ENCODE measurements at regions not wholly inside any gene's neighbourhood (a gene's known extent, or its start where the extent isn't known, plus 50 kb on each side); places are given as distances from the start of the nearest gene placed in this dataset.

DNA sequence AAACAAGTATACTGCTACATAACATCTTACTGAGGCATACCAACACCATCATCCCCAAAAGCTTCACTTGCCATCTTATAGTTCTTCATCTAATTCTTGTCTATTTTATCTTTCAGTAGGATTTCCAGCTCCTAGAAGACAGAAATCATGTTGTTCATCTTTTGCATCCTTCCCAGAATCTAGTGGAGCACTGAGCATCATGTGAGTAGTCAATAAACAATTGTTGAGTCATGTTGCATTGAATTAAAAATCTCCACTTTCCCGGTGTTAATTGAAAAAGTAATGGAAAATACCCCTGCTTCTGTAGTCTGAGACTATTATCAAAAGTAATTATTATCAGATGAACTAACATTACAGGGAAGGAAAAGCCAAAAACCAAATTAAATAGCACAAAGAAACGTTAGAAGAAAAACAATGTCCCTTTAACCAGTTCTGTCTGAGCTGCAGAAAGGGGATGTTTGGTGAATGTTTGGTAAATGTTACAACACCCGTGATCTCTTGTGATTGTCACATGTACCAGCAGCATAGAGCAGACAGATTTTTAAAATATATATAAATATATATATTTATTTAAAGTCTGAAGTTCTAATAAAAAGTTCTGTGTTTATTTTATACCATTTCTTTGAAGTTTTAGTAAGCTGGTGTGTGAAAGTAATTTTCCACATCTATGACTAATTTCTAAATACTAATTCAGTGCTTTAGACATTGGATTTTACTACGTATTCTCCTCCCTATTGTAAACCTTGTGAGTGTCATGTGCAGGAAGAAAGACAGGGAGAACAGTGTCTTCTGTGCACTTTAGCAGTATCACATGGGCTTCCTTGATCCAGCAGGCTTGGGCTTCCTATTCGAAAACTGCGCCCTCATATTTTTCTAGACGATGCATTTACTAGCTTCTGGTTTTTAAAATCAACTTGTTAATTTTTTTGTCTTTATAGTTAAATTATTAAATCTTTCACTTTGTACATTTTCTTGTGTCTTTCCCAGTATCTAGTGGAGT, 85.6 kb downstream of the RAP2B start:
- TF ChIP-seq, protein P1, sequence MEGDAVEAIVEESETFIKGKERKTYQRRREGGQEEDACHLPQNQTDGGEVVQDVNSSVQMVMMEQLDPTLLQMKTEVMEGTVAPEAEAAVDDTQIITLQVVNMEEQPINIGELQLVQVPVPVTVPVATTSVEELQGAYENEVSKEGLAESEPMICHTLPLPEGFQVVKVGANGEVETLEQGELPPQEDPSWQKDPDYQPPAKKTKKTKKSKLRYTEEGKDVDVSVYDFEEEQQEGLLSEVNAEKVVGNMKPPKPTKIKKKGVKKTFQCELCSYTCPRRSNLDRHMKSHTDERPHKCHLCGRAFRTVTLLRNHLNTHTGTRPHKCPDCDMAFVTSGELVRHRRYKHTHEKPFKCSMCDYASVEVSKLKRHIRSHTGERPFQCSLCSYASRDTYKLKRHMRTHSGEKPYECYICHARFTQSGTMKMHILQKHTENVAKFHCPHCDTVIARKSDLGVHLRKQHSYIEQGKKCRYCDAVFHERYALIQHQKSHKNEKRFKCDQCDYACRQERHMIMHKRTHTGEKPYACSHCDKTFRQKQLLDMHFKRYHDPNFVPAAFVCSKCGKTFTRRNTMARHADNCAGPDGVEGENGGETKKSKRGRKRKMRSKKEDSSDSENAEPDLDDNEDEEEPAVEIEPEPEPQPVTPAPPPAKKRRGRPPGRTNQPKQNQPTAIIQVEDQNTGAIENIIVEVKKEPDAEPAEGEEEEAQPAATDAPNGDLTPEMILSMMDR (IDR thresholded peaks at IDR 0.05), result no peak
- TF ChIP-seq POLR2AphosphoS5 (IDR thresholded peaks at IDR 0.05; ENCODE audit: low read depth, low read length), result no peak
- TF ChIP-seq SIN3A (IDR thresholded peaks at IDR 0.05; ENCODE audit: borderline replicate concordance, insufficient read depth, low read depth, low read length), result no peak
- no peak for TF ChIP-seq TCF7L2 (IDR thresholded peaks at IDR 0.05; ENCODE audit: low read depth, low read length)
- TF ChIP-seq, protein P2, sequence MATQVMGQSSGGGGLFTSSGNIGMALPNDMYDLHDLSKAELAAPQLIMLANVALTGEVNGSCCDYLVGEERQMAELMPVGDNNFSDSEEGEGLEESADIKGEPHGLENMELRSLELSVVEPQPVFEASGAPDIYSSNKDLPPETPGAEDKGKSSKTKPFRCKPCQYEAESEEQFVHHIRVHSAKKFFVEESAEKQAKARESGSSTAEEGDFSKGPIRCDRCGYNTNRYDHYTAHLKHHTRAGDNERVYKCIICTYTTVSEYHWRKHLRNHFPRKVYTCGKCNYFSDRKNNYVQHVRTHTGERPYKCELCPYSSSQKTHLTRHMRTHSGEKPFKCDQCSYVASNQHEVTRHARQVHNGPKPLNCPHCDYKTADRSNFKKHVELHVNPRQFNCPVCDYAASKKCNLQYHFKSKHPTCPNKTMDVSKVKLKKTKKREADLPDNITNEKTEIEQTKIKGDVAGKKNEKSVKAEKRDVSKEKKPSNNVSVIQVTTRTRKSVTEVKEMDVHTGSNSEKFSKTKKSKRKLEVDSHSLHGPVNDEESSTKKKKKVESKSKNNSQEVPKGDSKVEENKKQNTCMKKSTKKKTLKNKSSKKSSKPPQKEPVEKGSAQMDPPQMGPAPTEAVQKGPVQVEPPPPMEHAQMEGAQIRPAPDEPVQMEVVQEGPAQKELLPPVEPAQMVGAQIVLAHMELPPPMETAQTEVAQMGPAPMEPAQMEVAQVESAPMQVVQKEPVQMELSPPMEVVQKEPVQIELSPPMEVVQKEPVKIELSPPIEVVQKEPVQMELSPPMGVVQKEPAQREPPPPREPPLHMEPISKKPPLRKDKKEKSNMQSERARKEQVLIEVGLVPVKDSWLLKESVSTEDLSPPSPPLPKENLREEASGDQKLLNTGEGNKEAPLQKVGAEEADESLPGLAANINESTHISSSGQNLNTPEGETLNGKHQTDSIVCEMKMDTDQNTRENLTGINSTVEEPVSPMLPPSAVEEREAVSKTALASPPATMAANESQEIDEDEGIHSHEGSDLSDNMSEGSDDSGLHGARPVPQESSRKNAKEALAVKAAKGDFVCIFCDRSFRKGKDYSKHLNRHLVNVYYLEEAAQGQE (IDR thresholded peaks at IDR 0.05; ENCODE audit: insufficient read depth in 1 of 2, low read depth in 2 of 2, low read length in 1 of 2), result no peak

All from Panc1 (cell line).